ENCODE measurements at regions not wholly inside any gene's neighbourhood (a gene's known extent, or its start where the extent isn't known, plus 50 kb on each side); places are given as distances from the start of the nearest gene placed in this dataset.
A peak's percentile ranks its signal among the peaks of the same experiment; 100 is the strongest.

GRCh38 chr5:74295676-74296075 is 344.9 kb downstream of the ENC1 start:
- no peaks in the 10 kb centered on the region for H3K79me2 ChIP-seq (ENCODE audit: insufficient read depth, low read length)
- H3K4me3 ChIP-seq (ENCODE audit: insufficient read depth, low read length): no peak overlapping the region
- H3K27ac ChIP-seq (ENCODE audit: low read depth, low read length): no peak overlapping the region
- no peak overlapping the region for H3K4me2 ChIP-seq (ENCODE audit: insufficient read depth, low read length)
- H3K4me1 ChIP-seq (ENCODE audit: insufficient read depth, low read length): peaks cover 10% of the 10 kb centered on the region
- DNase-seq (ENCODE audit: insufficient read length, low spot score, missing footprints): no peak
- no peaks in the 10 kb centered on the region for H3K36me3 ChIP-seq (ENCODE audit: insufficient read depth, low read length)
- no peaks in the 10 kb centered on the region for H3K9me3 ChIP-seq (ENCODE audit: low read depth, low read length)
- no peak overlapping the region for H2AFZ ChIP-seq (ENCODE audit: low read length)
- H3K27me3 ChIP-seq (ENCODE audit: insufficient read depth, low read length): no peaks in the 10 kb centered on the region
- H4K20me1 ChIP-seq (ENCODE audit: insufficient read depth, low read length): no peaks in the 10 kb centered on the region
- TF ChIP-seq, protein P1, sequence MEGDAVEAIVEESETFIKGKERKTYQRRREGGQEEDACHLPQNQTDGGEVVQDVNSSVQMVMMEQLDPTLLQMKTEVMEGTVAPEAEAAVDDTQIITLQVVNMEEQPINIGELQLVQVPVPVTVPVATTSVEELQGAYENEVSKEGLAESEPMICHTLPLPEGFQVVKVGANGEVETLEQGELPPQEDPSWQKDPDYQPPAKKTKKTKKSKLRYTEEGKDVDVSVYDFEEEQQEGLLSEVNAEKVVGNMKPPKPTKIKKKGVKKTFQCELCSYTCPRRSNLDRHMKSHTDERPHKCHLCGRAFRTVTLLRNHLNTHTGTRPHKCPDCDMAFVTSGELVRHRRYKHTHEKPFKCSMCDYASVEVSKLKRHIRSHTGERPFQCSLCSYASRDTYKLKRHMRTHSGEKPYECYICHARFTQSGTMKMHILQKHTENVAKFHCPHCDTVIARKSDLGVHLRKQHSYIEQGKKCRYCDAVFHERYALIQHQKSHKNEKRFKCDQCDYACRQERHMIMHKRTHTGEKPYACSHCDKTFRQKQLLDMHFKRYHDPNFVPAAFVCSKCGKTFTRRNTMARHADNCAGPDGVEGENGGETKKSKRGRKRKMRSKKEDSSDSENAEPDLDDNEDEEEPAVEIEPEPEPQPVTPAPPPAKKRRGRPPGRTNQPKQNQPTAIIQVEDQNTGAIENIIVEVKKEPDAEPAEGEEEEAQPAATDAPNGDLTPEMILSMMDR (IDR thresholded peaks at IDR 0.05; ENCODE audit: extremely low read depth, low read depth, low read length): no peak

GRCh38 chr5:74295141-74295540 is 345.4 kb downstream of the ENC1 start:
- Histone ChIP-seq H3K79me2 (ENCODE audit: insufficient read depth, low read length) (no peaks in the 10 kb centered on the region), H3K9me3 (ENCODE audit: low read depth, low read length) (no peaks in the 10 kb centered on the region), H3K4me1 (ENCODE audit: insufficient read depth, low read length) (peaks cover 12% of the 10 kb centered on the region), H4K20me1 (ENCODE audit: insufficient read depth, low read length) (no peaks in the 10 kb centered on the region), H3K36me3 (ENCODE audit: insufficient read depth, low read length) (no peaks in the 10 kb centered on the region), H3K27ac (ENCODE audit: low read depth, low read length) (no peak overlapping the region), H3K27me3 (ENCODE audit: insufficient read depth, low read length) (no peaks in the 10 kb centered on the region), H3K4me2 (ENCODE audit: insufficient read depth, low read length) (no peak overlapping the region), H3K4me3 (ENCODE audit: insufficient read depth, low read length) (no peak overlapping the region), H2AFZ (ENCODE audit: low read length) (no peak overlapping the region)
- TF ChIP-seq, protein P1 (IDR thresholded peaks at IDR 0.05; ENCODE audit: extremely low read depth, low read depth, low read length): no peak
- DNase-seq (ENCODE audit: insufficient read length, low spot score, missing footprints): no peak

GRCh38 chr5:74294231-74294705 is 346.3 kb downstream of the ENC1 start:
- no peak for DNase-seq (ENCODE audit: insufficient read length, low spot score, missing footprints)
- no peaks in the 10 kb centered on the region for H3K27me3 ChIP-seq (ENCODE audit: insufficient read depth, low read length)
- H3K79me2 ChIP-seq (ENCODE audit: insufficient read depth, low read length): no peaks in the 10 kb centered on the region
- peaks cover 12% of the 10 kb centered on the region for H3K4me1 ChIP-seq (ENCODE audit: insufficient read depth, low read length)
- peak overlapping the region; percentile 2 for H2AFZ ChIP-seq (ENCODE audit: low read length)
- H3K9me3 ChIP-seq (ENCODE audit: low read depth, low read length): no peaks in the 10 kb centered on the region
- no peaks in the 10 kb centered on the region for H4K20me1 ChIP-seq (ENCODE audit: insufficient read depth, low read length)
- H3K4me2 ChIP-seq (ENCODE audit: insufficient read depth, low read length): no peak overlapping the region
- no peak overlapping the region for H3K4me3 ChIP-seq (ENCODE audit: insufficient read depth, low read length)
- TF ChIP-seq, protein P1 (IDR thresholded peaks at IDR 0.05; ENCODE audit: extremely low read depth, low read depth, low read length): no peak
- H3K27ac ChIP-seq (ENCODE audit: low read depth, low read length): no peak overlapping the region
- no peaks in the 10 kb centered on the region for H3K36me3 ChIP-seq (ENCODE audit: insufficient read depth, low read length)

DNA sequence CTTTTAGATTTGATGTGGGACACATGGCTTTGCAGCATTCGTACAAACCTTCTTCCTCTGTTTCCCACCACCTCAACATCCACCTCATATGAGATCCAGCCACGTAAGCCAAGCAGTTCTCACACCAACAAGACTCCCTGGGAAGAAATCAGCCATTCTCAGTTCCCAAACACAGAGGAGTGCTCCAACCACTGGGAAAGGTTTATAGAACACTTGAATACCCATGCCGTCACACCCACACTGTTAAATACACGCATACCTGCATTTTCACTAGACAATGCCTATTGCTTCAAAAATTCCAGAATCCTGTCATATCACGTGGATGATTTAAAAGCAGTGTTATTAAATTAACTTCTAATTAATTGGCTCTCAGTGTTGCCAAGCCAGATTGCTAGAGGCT is 347.3 kb downstream of the ENC1 start:
- Histone ChIP-seq H3K36me3 (ENCODE audit: insufficient read depth, low read length) (no peaks in the 10 kb centered on the region), H4K20me1 (ENCODE audit: insufficient read depth, low read length) (no peaks in the 10 kb centered on the region), H3K27me3 (ENCODE audit: insufficient read depth, low read length) (no peaks in the 10 kb centered on the region), H3K4me2 (ENCODE audit: insufficient read depth, low read length) (no peak overlapping the region), H3K79me2 (ENCODE audit: insufficient read depth, low read length) (no peaks in the 10 kb centered on the region), H3K9me3 (ENCODE audit: low read depth, low read length) (no peaks in the 10 kb centered on the region), H3K4me1 (ENCODE audit: insufficient read depth, low read length) (peaks cover 12% of the 10 kb centered on the region), H3K27ac (ENCODE audit: low read depth, low read length) (no peak overlapping the region), H2AFZ (ENCODE audit: low read length) (no peak overlapping the region), H3K4me3 (ENCODE audit: insufficient read depth, low read length) (no peak overlapping the region)
- DNase-seq (ENCODE audit: insufficient read length, low spot score, missing footprints): no peak
- TF ChIP-seq, protein P1 (IDR thresholded peaks at IDR 0.05; ENCODE audit: extremely low read depth, low read depth, low read length): no peak
